Breast epithelium (tissue), 4 donors: ENCODE measurements at regions not wholly inside any gene's neighbourhood (a gene's known extent, or its start where the extent isn't known, plus 50 kb on each side); places are given as distances from the start of the nearest gene placed in this dataset.

Experiments
- DNase-seq, 2 donors: peaks; one replicate each; pipeline ENCODE4 v3.0.0-alpha.2; 2019; ENCODE audit warnings: low spot score in 2 of 2
- H3K27ac ChIP-seq, 2 donors: fragments of 200-600 bp; sonication (generic) in 1 of 2; one replicate each; pipeline ENCODE4 v1.5.1; 2016 to 2019; ENCODE audit warnings: mild to moderate bottlenecking in 1 of 2
- H3K27me3 ChIP-seq, 2 donors: fragments of 200-600 bp; sonication (generic) in 1 of 2; one replicate each; pipeline versions ENCODE4 v1.5.1 to v1.6.0; 2017 to 2019; ENCODE audit warnings: control low read depth in 1 of 2, mild to moderate bottlenecking in 1 of 2
- H3K36me3 ChIP-seq: fragments of 200-600 bp; one replicate; pipeline ENCODE4 v1.5.1; 2019
- H3K4me1 ChIP-seq, 2 donors: fragments of 200-600 bp; sonication (generic); one replicate each; pipeline ENCODE4 v1.5.1; 2016 to 2019; ENCODE audit warnings: control low read depth in 1 of 2
- H3K4me3 ChIP-seq, 3 donors: fragments of 200-600 bp; sonication (generic); 1 replicate in 2 of 3; 2 replicates in 1 of 3; pipeline ENCODE4 v1.5.1; 2016 to 2019; ENCODE audit warnings: mild to moderate bottlenecking in 3 of 3, moderate library complexity in 2 of 3
- H3K9me3 ChIP-seq, 2 donors: fragments of 200-600 bp; sonication (generic) in 1 of 2; one replicate each; pipeline ENCODE4 v1.5.1; 2016 to 2019; ENCODE audit warnings: control low read depth in 1 of 2
- CTCF ChIP-seq, 3 donors: fragments of 450-650 bp; IDR thresholded peaks; one replicate each; pipeline ENCODE4 v1.5.1; 2016 to 2017; ENCODE audit warnings: antibody characterized with exemption in 3 of 3, mild to moderate bottlenecking in 3 of 3, moderate library complexity in 3 of 3
- POLR2A ChIP-seq: fragments of 450-650 bp; IDR thresholded peaks from one replicate; pipeline ENCODE4 v1.6.1; 2016; ENCODE audit warnings: antibody characterized with exemption, mild to moderate bottlenecking, moderate library complexity
- POLR2AphosphoS5 ChIP-seq, 3 donors: sonication (generic); formaldehyde crosslinking; IDR thresholded peaks; one replicate each; pipeline ENCODE4 v1.6.1; 2017; ENCODE audit warnings: antibody characterized with exemption in 3 of 3
- intact Hi-C: fragments of 100-400 bp; cut with DNase I; formaldehyde crosslinking; loops from one replicate; pipeline ENCODE4 v1.15.1; 2023; ENCODE audit warnings: low total_unique reads

- no peaks in the 10 kb centered on the region for H3K4me1 ChIP-seq
- no peaks in the 10 kb centered on the region for H3K27me3 ChIP-seq
- DNase-seq, result no peak
- TF ChIP-seq CTCF (IDR thresholded peaks at IDR 0.05), result no peak
- no peak for TF ChIP-seq POLR2A
- no peak overlapping the region for H3K27ac ChIP-seq
- no peak overlapping the region for H3K4me3 ChIP-seq
- intact Hi-C loops, result no loop called here
- H3K9me3 ChIP-seq, result no peaks in the 10 kb centered on the region
- H3K36me3 ChIP-seq, result no peaks in the 10 kb centered on the region
Observed at GRCh38 chr1:87840767-87841166, 512.1 kb downstream of the LMO4 start.

GRCh38 chr1:87841332-87841731 is 512.7 kb downstream of the LMO4 start:
- H3K27ac ChIP-seq, result no peak overlapping the region
- no peaks in the 10 kb centered on the region for H3K9me3 ChIP-seq
- TF ChIP-seq CTCF (IDR thresholded peaks at IDR 0.05) (no peak), POLR2AphosphoS5 (IDR thresholded peaks at IDR 0.05) (no peak), POLR2A (no peak)
- DNase-seq, result no peak
- intact Hi-C loops, result no loop called here
- H3K4me3 ChIP-seq, result no peak overlapping the region
- no peaks in the 10 kb centered on the region for H3K27me3 ChIP-seq
- H3K36me3 ChIP-seq, result no peaks in the 10 kb centered on the region
- H3K4me1 ChIP-seq, result no peaks in the 10 kb centered on the region

GRCh38 chr1:87842156-87842555 is 513.5 kb downstream of the LMO4 start:
- Histone ChIP-seq H3K27ac (no peak overlapping the region), H3K9me3 (no peaks in the 10 kb centered on the region), H3K27me3 (no peaks in the 10 kb centered on the region), H3K4me1 (no peaks in the 10 kb centered on the region), H3K4me3 (no peak overlapping the region), H3K36me3 (no peaks in the 10 kb centered on the region)
- no peak for TF ChIP-seq POLR2A
- intact Hi-C loops, result no loop called here
- no peak for DNase-seq

GRCh38 chr1:87844251-87844650 is 515.6 kb downstream of the LMO4 start:
- no peak for TF ChIP-seq CTCF (IDR thresholded peaks at IDR 0.05)
- TF ChIP-seq POLR2A, result no peak
- TF ChIP-seq POLR2AphosphoS5 (IDR thresholded peaks at IDR 0.05), result no peak
- no peaks in the 10 kb centered on the region for H3K4me1 ChIP-seq
- H3K36me3 ChIP-seq, result no peaks in the 10 kb centered on the region
- no peaks in the 10 kb centered on the region for H3K27me3 ChIP-seq
- intact Hi-C loops, result no loop called here
- DNase-seq, result no peak
- H3K9me3 ChIP-seq, result no peaks in the 10 kb centered on the region
- no peak overlapping the region for H3K4me3 ChIP-seq
- no peak overlapping the region for H3K27ac ChIP-seq

GRCh38 chr1:87851490-87851889 is 522.8 kb downstream of the LMO4 start:
- Histone ChIP-seq H3K27ac (no peak overlapping the region), H3K4me3 (no peak overlapping the region), H3K4me1 (no peaks in the 10 kb centered on the region), H3K27me3 (no peaks in the 10 kb centered on the region), H3K36me3 (no peaks in the 10 kb centered on the region), H3K9me3 (no peaks in the 10 kb centered on the region)
- intact Hi-C loops, result no loop called here
- no peak for DNase-seq
- TF ChIP-seq CTCF (IDR thresholded peaks at IDR 0.05), result no peak
- no peak for TF ChIP-seq POLR2A
- TF ChIP-seq POLR2AphosphoS5 (IDR thresholded peaks at IDR 0.05), result no peak
